H1 (cell line): ENCODE measurements at regions not wholly inside any gene's neighbourhood (a gene's known extent, or its start where the extent isn't known, plus 50 kb on each side); places are given as distances from the start of the nearest gene placed in this dataset.

ENCODE experiments used
- CTCF ChIA-PET: fragments of 300-600 bp; sonication (Branson Sonifier 250); formaldehyde crosslinking; loops from one replicate; lab custom pipeline; 2021; ENCODE audit not compliant: partially characterized antibody; lab: Charles Lee
- POLR2A ChIA-PET: fragments of 300-600 bp; sonication (Branson Sonifier 250); formaldehyde crosslinking; loops from one replicate; lab custom pipeline; 2021; ENCODE audit warnings: inconsistent platforms; ENCODE audit not compliant: partially characterized antibody; lab: Charles Lee
- DNase-seq, 2 experiments: peaks; one replicate each; pipeline versions ENCODE4 v3.0.0 to v3.0.0-alpha.2; 2010 to 2022; ENCODE audit warnings: low spot score in 2 of 2, low read depth in 1 of 2, mixed read lengths in 1 of 2
- FAIRE-seq: peaks from 2 replicates; lab custom pipeline; 2011; peaks lifted over from hg19 to GRCh38; lab: Jason Lieb, UNC
- H2AFZ ChIP-seq: 2 replicates; pipeline ENCODE4 v1.8.1; 2012; ENCODE audit warnings: low read length, inconsistent platforms
- H2AK5ac ChIP-seq: 2 replicates; pipeline ENCODE4 v1.6.1; 2013; ENCODE audit warnings: low read depth, low read length
- H2BK120ac ChIP-seq: replicated peaks from 2 replicates; pipeline ENCODE3; 2013; ENCODE audit warnings: low read depth, low read length, inconsistent platforms
- H2BK12ac ChIP-seq: 2 replicates; pipeline ENCODE4 v1.6.1; 2013; ENCODE audit warnings: low read depth, low read length
- H2BK15ac ChIP-seq: 2 replicates; pipeline ENCODE4 v1.6.1; 2013; ENCODE audit warnings: low read length
- H2BK20ac ChIP-seq: 2 replicates; pipeline ENCODE4 v1.6.1; 2013; ENCODE audit warnings: low read length
- H2BK5ac ChIP-seq: 2 replicates; pipeline ENCODE4 v1.6.1; 2013; ENCODE audit warnings: low read depth, low read length
- H3K14ac ChIP-seq: 2 replicates; pipeline ENCODE4 v1.6.1; 2013; ENCODE audit warnings: inconsistent platforms; ENCODE audit not compliant: insufficient read length
- H3K18ac ChIP-seq: 2 replicates; pipeline ENCODE4 v1.6.1; 2013; ENCODE audit warnings: low read length; ENCODE audit errors: extremely low read depth
- H3K23ac ChIP-seq: 2 replicates; pipeline ENCODE4 v1.6.1; 2013; ENCODE audit warnings: inconsistent platforms; ENCODE audit not compliant: insufficient read length
- H3K23me2 ChIP-seq: 2 replicates; pipeline ENCODE4 v1.6.1; 2013; ENCODE audit warnings: low read depth, low read length
- H3K27ac ChIP-seq: 2 replicates; pipeline ENCODE4 v1.6.1; 2011; ENCODE audit warnings: low read depth, low read length, inconsistent platforms
- H3K27me3 ChIP-seq, 4 experiments: replicated peaks in 1 of 4; 1 replicate in 1 of 4; 2 replicates in 3 of 4; pipeline versions ENCODE4 v1.6.1 to v1.8.1; 2011 to 2013; ENCODE audit warnings: low read length in 3 of 4, mild to moderate bottlenecking in 3 of 4, inconsistent platforms in 2 of 4, mixed read lengths in 2 of 4, moderate library complexity in 1 of 4; ENCODE audit not compliant: control insufficient read depth in 3 of 4, insufficient read depth in 3 of 4; ENCODE audit errors: extremely low read depth in 1 of 4
- H3K36me3 ChIP-seq, 4 experiments: 2 replicates each; pipeline versions ENCODE4 v1.6.1 to v1.8.1; 2011 to 2013; ENCODE audit warnings: mild to moderate bottlenecking in 4 of 4, low read length in 3 of 4, moderate library complexity in 2 of 4, control low read depth in 1 of 4, inconsistent platforms in 1 of 4; ENCODE audit not compliant: insufficient read depth in 4 of 4, control insufficient read depth in 2 of 4
- H3K4ac ChIP-seq: replicated peaks from 2 replicates; pipeline ENCODE3; 2013; ENCODE audit warnings: low read length, low read depth, mixed read lengths, inconsistent platforms; ENCODE audit not compliant: insufficient read length
- H3K4me1 ChIP-seq, 4 experiments: replicated peaks in 1 of 4; 1 replicate in 1 of 4; 2 replicates in 3 of 4; pipeline versions ENCODE4 v1.6.1 to v1.8.1; 2011 to 2013; ENCODE audit warnings: low read length in 3 of 4, inconsistent platforms in 2 of 4, mixed read lengths in 1 of 4; ENCODE audit not compliant: insufficient read depth in 4 of 4, control insufficient read depth in 3 of 4
- H3K4me2 ChIP-seq, 2 experiments: 2 replicates each; pipeline versions ENCODE4 v1.6.1 to v1.8.1; 2011 to 2013; ENCODE audit warnings: low read depth in 2 of 2, low read length in 2 of 2, control low read depth in 1 of 2, inconsistent platforms in 1 of 2, mild to moderate bottlenecking in 1 of 2; ENCODE audit not compliant: insufficient read depth in 1 of 2
- H3K4me3 ChIP-seq, 4 experiments: fragments of 200-600, 300-600 bp in 1 of 4; sonication (generic), shearing (Covaris generic), sonication (Bioruptor Twin) in 1 of 4; 2 replicates each; pipeline versions ENCODE4 v1.5.1 to v1.8.1; 2011 to 2016; ENCODE audit warnings: low read length in 4 of 4, low read depth in 3 of 4, control low read depth in 2 of 4, inconsistent platforms in 2 of 4, mild to moderate bottlenecking in 2 of 4, mixed read lengths in 1 of 4, moderate library complexity in 1 of 4; ENCODE audit not compliant: insufficient read depth in 2 of 4; ENCODE audit errors: extremely low read depth in 1 of 4
- H3K56ac ChIP-seq: replicated peaks from 2 replicates; pipeline ENCODE3; 2013; ENCODE audit warnings: low read depth, mild to moderate bottlenecking, mixed read lengths, low read length, inconsistent platforms; ENCODE audit not compliant: insufficient read length
- H3K79me1 ChIP-seq: 2 replicates; pipeline ENCODE4 v1.6.1; 2013; ENCODE audit warnings: low read depth, low read length, control low read depth
- H3K79me2 ChIP-seq, 2 experiments: 2 replicates each; pipeline versions ENCODE4 v1.6.1 to v1.8.1; 2012 to 2013; ENCODE audit warnings: low read length in 2 of 2, mild to moderate bottlenecking in 2 of 2, inconsistent platforms in 1 of 2; ENCODE audit not compliant: insufficient read depth in 2 of 2, control insufficient read depth in 1 of 2
- H3K9ac ChIP-seq, 4 experiments: replicated peaks in 1 of 4; 1 replicate in 1 of 4; 2 replicates in 3 of 4; pipeline versions ENCODE4 v1.6.1 to v1.8.1; 2011 to 2013; ENCODE audit warnings: low read depth in 3 of 4, low read length in 3 of 4, control low read depth in 2 of 4, mild to moderate bottlenecking in 2 of 4, moderate library complexity in 2 of 4, inconsistent platforms in 1 of 4; ENCODE audit errors: extremely low read depth in 1 of 4
- H3K9me3 ChIP-seq, 2 experiments: 2 replicates each; pipeline versions ENCODE4 v1.6.1 to v1.8.1; 2012 to 2013; ENCODE audit warnings: mild to moderate bottlenecking in 2 of 2, moderate library complexity in 2 of 2, control low read depth in 1 of 2, inconsistent platforms in 1 of 2, low read depth in 1 of 2, low read length in 1 of 2, mixed read lengths in 1 of 2; ENCODE audit not compliant: insufficient read depth in 2 of 2
- H4K20me1 ChIP-seq, 2 experiments: replicated peaks in 1 of 2; 2 replicates each; pipeline versions ENCODE3 to v1.8.1; 2011 to 2013; ENCODE audit warnings: inconsistent platforms in 2 of 2, low read length in 2 of 2, mild to moderate bottlenecking in 1 of 2; ENCODE audit not compliant: insufficient read depth in 2 of 2, control insufficient read depth in 1 of 2
- H4K5ac ChIP-seq: 2 replicates; pipeline ENCODE4 v1.6.1; 2013; ENCODE audit warnings: low read length, low read depth, mixed read lengths, inconsistent platforms; ENCODE audit not compliant: insufficient read length
- H4K8ac ChIP-seq: 2 replicates; pipeline ENCODE4 v1.8.0; 2013; ENCODE audit warnings: mild to moderate bottlenecking, moderate library complexity, low read length, inconsistent platforms; ENCODE audit not compliant: insufficient read depth; ENCODE audit errors: extremely low read depth
- H4K91ac ChIP-seq: replicated peaks from 2 replicates; pipeline ENCODE3; 2013; ENCODE audit warnings: low read length, mixed read lengths, inconsistent platforms; ENCODE audit not compliant: insufficient read length
- ASH2L ChIP-seq: fragments of 200-600, 300-600 bp; sonication (generic); IDR thresholded peaks from one replicate; pipeline ENCODE4 v1.7.1; 2017; ENCODE audit warnings: low read length
- BCL11A ChIP-seq, 2 experiments: IDR thresholded peaks; one replicate each; pipeline ENCODE4 v1.6.1; 2011; ENCODE audit warnings: low read depth in 2 of 2, low read length in 2 of 2, mild to moderate bottlenecking in 2 of 2
- CEBPB ChIP-seq: IDR thresholded peaks from 2 replicates; pipeline ENCODE4 v1.6.1; 2012; ENCODE audit warnings: low read depth, low read length
- CREB1 ChIP-seq: IDR thresholded peaks from 2 replicates; pipeline ENCODE4 v1.6.1; 2012; ENCODE audit warnings: inconsistent platforms
- CTBP2 ChIP-seq: IDR thresholded peaks from 2 replicates; pipeline ENCODE4 v1.7.0; 2011; ENCODE audit warnings: borderline replicate concordance, mild to moderate bottlenecking, moderate library complexity, mixed read lengths, low read length; ENCODE audit not compliant: insufficient read depth, insufficient read length
- CTCF ChIP-seq, 3 experiments: IDR thresholded peaks; 1 replicate in 2 of 3; 2 replicates in 1 of 3; pipeline versions ENCODE4 v1.5.1 to v1.6.1; 2011; ENCODE audit warnings: low read length in 3 of 3, mild to moderate bottlenecking in 3 of 3, inconsistent platforms in 2 of 3, low read depth in 1 of 3, moderate library complexity in 1 of 3; ENCODE audit not compliant: insufficient read depth in 1 of 3; ENCODE audit errors: control extremely low read depth in 1 of 3
- GABPA ChIP-seq: IDR thresholded peaks from 2 replicates; pipeline ENCODE4 v1.6.1; 2011; ENCODE audit warnings: mild to moderate bottlenecking, low read length, moderate library complexity, borderline replicate concordance; ENCODE audit not compliant: insufficient read depth
- GTF2F1 ChIP-seq: IDR thresholded peaks from 2 replicates; pipeline ENCODE4 v1.6.1; 2012; ENCODE audit warnings: low read depth, low read length, improper control_type of control experiment, borderline replicate concordance
- SP1 ChIP-seq: IDR thresholded peaks from 2 replicates; pipeline ENCODE4 v1.6.1; 2011; ENCODE audit warnings: low read depth, low read length
- SP4 ChIP-seq: IDR thresholded peaks from 2 replicates; pipeline ENCODE4 v1.6.1; 2012; ENCODE audit warnings: low read length, inconsistent platforms
- TCF12 ChIP-seq: IDR thresholded peaks from 2 replicates; pipeline ENCODE4 v1.6.1; 2011; ENCODE audit warnings: low read depth, mild to moderate bottlenecking, low read length
- WGBS, 2 experiments: shearing (Covaris generic) in 1 of 2; methylation state at CpG; one replicate each; pipeline versions ENCODE4 v1.1.6 to v1.1.7; 2013 to 2015; ENCODE audit warnings: low lambda C conversion rate in 2 of 2, mixed read lengths in 2 of 2, inconsistent platforms in 1 of 2, low coverage in 1 of 2, missing lambda C conversion rate in 1 of 2; ENCODE audit not compliant: insufficient replicate concordance in 2 of 2, insufficient coverage in 1 of 2, insufficient read length in 1 of 2; ENCODE audit errors: extremely low coverage in 1 of 2, missing lambda C conversion rate in 1 of 2; 5-methylcytosine and 5-hydroxymethylcytosine counted together

- POLR2A ChIA-PET, result no interaction called here
- 0 out of 7 replicates have a peak, but pooled peaks cover 0 to under 1% (median 0%) of the 10 kb centered on the region in 4 experiments for H3K4me1 ChIP-seq
- no peak overlapping the region for H2BK12ac ChIP-seq
- H3K9me3 ChIP-seq, result no peaks in the 10 kb centered on the region
- H3K79me1 ChIP-seq, result no peaks in the 10 kb centered on the region
- no peak overlapping the region for H2BK5ac ChIP-seq
- no peak overlapping the region for H3K4me3 ChIP-seq
- H2BK15ac ChIP-seq, result no peak overlapping the region
- no peaks in the 10 kb centered on the region for H3K27me3 ChIP-seq
- 93% methylated on average over 6 of the region's 6 CpGs; no CpG with 5 or more reads in 1 of the 2 experiments for WGBS, 2 experiments
- no peaks in the 10 kb centered on the region for H3K79me2 ChIP-seq
- H4K5ac ChIP-seq, result no peak overlapping the region
- no peak overlapping the region for H3K56ac ChIP-seq
- H3K23me2 ChIP-seq, result no peaks in the 10 kb centered on the region
- no peak overlapping the region for H3K9ac ChIP-seq
- H3K4me2 ChIP-seq, result no peak overlapping the region
- H4K20me1 ChIP-seq, result no peaks in the 10 kb centered on the region
- H3K4ac ChIP-seq, result no peak overlapping the region
- DNase-seq, result no peak
- H2AK5ac ChIP-seq, result no peak overlapping the region
- H2AFZ ChIP-seq, result no peak overlapping the region
- H3K18ac ChIP-seq, result no peak overlapping the region
- no peaks in the 10 kb centered on the region for H3K36me3 ChIP-seq
- no peak for FAIRE-seq
- CTCF ChIA-PET, result interaction anchor here (1.3 kb wide), 1 partner anchor 19 kb away, joined by 4 read pairs; no protein-coding TSS in a partner anchor
- H3K27ac ChIP-seq, result no peak overlapping the region
- no peak overlapping the region for H3K14ac ChIP-seq
- H2BK120ac ChIP-seq, result no peak overlapping the region
- H4K91ac ChIP-seq, result no peak overlapping the region
- H2BK20ac ChIP-seq, result no peak overlapping the region
- H3K23ac ChIP-seq, result no peak overlapping the region
- no peak overlapping the region for H4K8ac ChIP-seq
- no peak for TF ChIP-seq CTCF (IDR thresholded peaks at IDR 0.05; ENCODE audit: control extremely low read depth in 1 of 3, insufficient read depth in 1 of 3, low read depth in 1 of 3, low read length in 3 of 3)
- TF ChIP-seq GTF2F1, result no peak
- no peak for TF ChIP-seq CEBPB
- no peak for TF ChIP-seq GABPA
- TF ChIP-seq SP4, result no peak
- no peak for TF ChIP-seq SP1
- no peak for TF ChIP-seq BCL11A (IDR thresholded peaks at IDR 0.05; ENCODE audit: low read depth in 2 of 2, low read length in 2 of 2)
- no peak for TF ChIP-seq CREB1
- TF ChIP-seq ASH2L, result no peak
- no peak for TF ChIP-seq TCF12
- no peak for TF ChIP-seq CTBP2
Observed at GRCh38 chr2:151048331-151049054, 213.2 kb downstream of the RBM43 start.
